OCI-LY3 (cell line): ENCODE measurements at regions not wholly inside any gene's neighbourhood (a gene's known extent, or its start where the extent isn't known, plus 50 kb on each side); places are given as distances from the start of the nearest gene placed in this dataset.

Source experiments
- H2AFZ ChIP-seq: fragments of 200-600, 300-600 bp; shearing (Covaris generic); 2 replicates; pipeline ENCODE4 v1.6.0; 2014; ENCODE audit warnings: antibody characterized with exemption, low read depth, low read length
- H3K27ac ChIP-seq: fragments of 200-600, 300-600 bp; sonication (generic); 2 replicates; pipeline ENCODE4 v1.5.1; 2014; ENCODE audit warnings: mild to moderate bottlenecking, low read length, moderate library complexity, mixed read lengths
- H3K27me3 ChIP-seq: fragments of 200-600, 300-600 bp; sonication (generic); 2 replicates; pipeline ENCODE4 v1.6.1; 2014; ENCODE audit warnings: low read depth, low read length, mixed read lengths
- H3K36me3 ChIP-seq: fragments of 200-600, 300-600 bp; sonication (generic); replicated peaks from 2 replicates; pipeline ENCODE3; 2014; ENCODE audit warnings: low read depth, low read length, mixed read lengths
- H3K4me1 ChIP-seq: fragments of 300-600, 200-600 bp; sonication (generic); 2 replicates; pipeline ENCODE4 v1.6.1; 2014; ENCODE audit warnings: low read length, mixed read lengths
- H3K4me2 ChIP-seq: fragments of 200-600, 300-600 bp; sonication (generic); 2 replicates; pipeline ENCODE4 v1.6.1; 2014; ENCODE audit warnings: low read length, mixed read lengths
- H3K4me3 ChIP-seq: fragments of 300-600, 200-600 bp; sonication (generic); 2 replicates; pipeline ENCODE4 v1.5.1; 2014; ENCODE audit warnings: antibody characterized with exemption, mild to moderate bottlenecking, low read length, moderate library complexity
- H3K79me2 ChIP-seq: fragments of 300-600, 200-600 bp; shearing (Covaris generic); 2 replicates; pipeline ENCODE4 v1.6.1; 2014; ENCODE audit warnings: mild to moderate bottlenecking, low read length, mixed read lengths
- H3K9ac ChIP-seq: fragments of 300-600, 200-600 bp; shearing (Covaris generic); 2 replicates; pipeline ENCODE4 v1.6.0; 2014; ENCODE audit warnings: mild to moderate bottlenecking, low read length, moderate library complexity
- H3K9me3 ChIP-seq: fragments of 200-600, 300-600 bp; shearing (Covaris generic); 2 replicates; pipeline ENCODE4 v1.6.1; 2014; ENCODE audit warnings: low read length, mixed read lengths; ENCODE audit not compliant: insufficient read depth
- H4K20me1 ChIP-seq: fragments of 200-600, 300-600 bp; sonication (generic); 2 replicates; pipeline ENCODE4 v1.6.1; 2016; ENCODE audit warnings: low read length, mixed read lengths; ENCODE audit not compliant: insufficient read depth
- CTCF ChIP-seq: fragments of 200-600, 300-600 bp; sonication (generic); IDR thresholded peaks from 2 replicates; pipeline ENCODE4 v1.5.1; 2014; ENCODE audit warnings: antibody characterized with exemption, low read length, low read depth
- EZH2phosphoT487 ChIP-seq: fragments of 200-600 bp; shearing (Covaris generic); IDR thresholded peaks from 2 replicates; pipeline ENCODE4 v1.6.1; 2018; ENCODE audit warnings: antibody characterized with exemption, mixed run types, low read depth

GRCh38 chr1:98019747-98020146 lies 98.9 kb upstream of the DPYD start:
- TF ChIP-seq CTCF (no peak), EZH2phosphoT487 (no peak)
- no peaks in the 10 kb centered on the region for H3K27me3 ChIP-seq

GRCh38 chr1:98018074-98018473 lies 97.2 kb upstream of the DPYD start:
- TF ChIP-seq CTCF (no peak), EZH2phosphoT487 (no peak)
- H2AFZ ChIP-seq: no peak overlapping the region
- H3K4me3 ChIP-seq: no peak overlapping the region
- H3K79me2 ChIP-seq: no peaks in the 10 kb centered on the region
- H4K20me1 ChIP-seq: no peaks in the 10 kb centered on the region
- H3K4me1 ChIP-seq: no peaks in the 10 kb centered on the region
- no peak overlapping the region for H3K9ac ChIP-seq
- H3K27ac ChIP-seq: no peak overlapping the region
- no peak overlapping the region for H3K4me2 ChIP-seq
- H3K36me3 ChIP-seq: no peaks in the 10 kb centered on the region
- H3K9me3 ChIP-seq: no peaks in the 10 kb centered on the region
- H3K27me3 ChIP-seq: no peaks in the 10 kb centered on the region

More at GRCh38 chr1:98019747-98020146, 98.9 kb upstream of the DPYD start:
- Histone ChIP-seq H3K9me3 (no peaks in the 10 kb centered on the region), H3K36me3 (no peaks in the 10 kb centered on the region), H3K4me3 (no peak overlapping the region), H3K4me2 (no peak overlapping the region), H3K4me1 (no peaks in the 10 kb centered on the region), H3K27ac (no peak overlapping the region), H2AFZ (no peak overlapping the region), H3K9ac (no peak overlapping the region), H3K79me2 (no peaks in the 10 kb centered on the region), H4K20me1 (no peaks in the 10 kb centered on the region)

GRCh38 chr1:98017184-98017583 lies 96.3 kb upstream of the DPYD start:
- Histone ChIP-seq H3K4me3 (no peak overlapping the region), H4K20me1 (no peaks in the 10 kb centered on the region), H3K4me1 (no peaks in the 10 kb centered on the region), H3K4me2 (no peak overlapping the region), H3K9ac (no peak overlapping the region), H3K27me3 (no peaks in the 10 kb centered on the region), H3K36me3 (no peaks in the 10 kb centered on the region), H2AFZ (no peak overlapping the region), H3K9me3 (no peaks in the 10 kb centered on the region), H3K27ac (no peak overlapping the region), H3K79me2 (no peaks in the 10 kb centered on the region)
- TF ChIP-seq CTCF: no peak
- TF ChIP-seq EZH2phosphoT487: no peak

- Histone ChIP-seq H2AFZ (no peak overlapping the region), H3K27me3 (no peaks in the 10 kb centered on the region), H3K79me2 (no peaks in the 10 kb centered on the region), H3K36me3 (no peaks in the 10 kb centered on the region), H3K4me2 (no peak overlapping the region), H3K4me3 (no peak overlapping the region), H3K27ac (no peak overlapping the region), H3K4me1 (no peaks in the 10 kb centered on the region), H4K20me1 (no peaks in the 10 kb centered on the region), H3K9me3 (no peaks in the 10 kb centered on the region), H3K9ac (no peak overlapping the region)
- no peak for TF ChIP-seq EZH2phosphoT487
- TF ChIP-seq CTCF: no peak
Measured at GRCh38 chr1:98008373-98008772, 87.5 kb upstream of the DPYD start.
